GM20000 (cell line): ENCODE measurements at regions not wholly inside any gene's neighbourhood (a gene's known extent, or its start where the extent isn't known, plus 50 kb on each side); places are given as distances from the start of the nearest gene placed in this dataset.

Source experiments
- DNase-seq: peaks from one replicate; pipeline ENCODE4 v3.0.0; 2012; ENCODE audit warnings: low spot score
- TF ChIP-seq, protein P1 (sequence below): IDR thresholded peaks from 2 replicates; pipeline ENCODE4 v1.5.1; 2012; ENCODE audit warnings: mild to moderate bottlenecking, control low read depth; ENCODE audit errors: extremely low read depth, missing control alignments

DNA sequence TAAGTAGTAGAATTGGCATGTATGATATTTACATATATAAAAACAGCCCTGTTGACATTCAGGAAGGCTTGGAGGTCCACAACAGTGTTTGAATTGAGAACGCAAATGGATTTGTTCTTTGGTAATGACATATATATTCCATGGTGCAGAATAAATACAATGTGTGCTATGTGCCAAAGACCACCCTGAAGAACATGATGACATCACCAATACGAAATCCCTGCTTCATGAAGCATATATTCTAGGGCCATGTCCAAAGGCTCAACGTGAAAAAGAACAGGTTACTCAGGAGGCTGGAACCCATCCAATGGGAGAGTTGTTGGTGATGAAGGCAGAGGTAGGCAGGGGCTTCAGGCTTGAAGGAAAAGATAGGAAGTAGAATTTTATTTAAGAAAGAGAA is 423.9 kb upstream of the MAF start:
- TF ChIP-seq, protein P1, sequence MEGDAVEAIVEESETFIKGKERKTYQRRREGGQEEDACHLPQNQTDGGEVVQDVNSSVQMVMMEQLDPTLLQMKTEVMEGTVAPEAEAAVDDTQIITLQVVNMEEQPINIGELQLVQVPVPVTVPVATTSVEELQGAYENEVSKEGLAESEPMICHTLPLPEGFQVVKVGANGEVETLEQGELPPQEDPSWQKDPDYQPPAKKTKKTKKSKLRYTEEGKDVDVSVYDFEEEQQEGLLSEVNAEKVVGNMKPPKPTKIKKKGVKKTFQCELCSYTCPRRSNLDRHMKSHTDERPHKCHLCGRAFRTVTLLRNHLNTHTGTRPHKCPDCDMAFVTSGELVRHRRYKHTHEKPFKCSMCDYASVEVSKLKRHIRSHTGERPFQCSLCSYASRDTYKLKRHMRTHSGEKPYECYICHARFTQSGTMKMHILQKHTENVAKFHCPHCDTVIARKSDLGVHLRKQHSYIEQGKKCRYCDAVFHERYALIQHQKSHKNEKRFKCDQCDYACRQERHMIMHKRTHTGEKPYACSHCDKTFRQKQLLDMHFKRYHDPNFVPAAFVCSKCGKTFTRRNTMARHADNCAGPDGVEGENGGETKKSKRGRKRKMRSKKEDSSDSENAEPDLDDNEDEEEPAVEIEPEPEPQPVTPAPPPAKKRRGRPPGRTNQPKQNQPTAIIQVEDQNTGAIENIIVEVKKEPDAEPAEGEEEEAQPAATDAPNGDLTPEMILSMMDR: no peak
- no peak for DNase-seq

DNA sequence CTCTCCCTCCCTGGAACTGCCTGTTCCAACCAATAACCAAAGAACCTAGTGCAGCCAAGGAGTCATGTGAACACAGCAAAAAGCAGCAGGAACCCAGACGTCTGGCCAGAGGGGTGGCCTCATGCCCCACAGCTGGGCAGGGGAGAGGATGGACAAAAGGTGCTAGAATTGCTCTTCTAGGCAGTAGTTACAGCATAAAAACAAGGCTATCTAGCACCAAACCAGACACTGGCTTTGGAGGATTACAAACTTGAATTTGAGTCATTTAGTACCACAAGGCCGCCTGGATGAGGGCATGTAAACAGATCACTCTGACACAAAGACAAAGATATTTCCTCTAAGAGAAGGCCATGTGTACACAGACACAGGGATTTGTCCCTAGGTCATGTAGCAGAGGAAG is 423.3 kb upstream of the MAF start:
- DNase-seq: no peak
- TF ChIP-seq, protein P1: no peak

DNA sequence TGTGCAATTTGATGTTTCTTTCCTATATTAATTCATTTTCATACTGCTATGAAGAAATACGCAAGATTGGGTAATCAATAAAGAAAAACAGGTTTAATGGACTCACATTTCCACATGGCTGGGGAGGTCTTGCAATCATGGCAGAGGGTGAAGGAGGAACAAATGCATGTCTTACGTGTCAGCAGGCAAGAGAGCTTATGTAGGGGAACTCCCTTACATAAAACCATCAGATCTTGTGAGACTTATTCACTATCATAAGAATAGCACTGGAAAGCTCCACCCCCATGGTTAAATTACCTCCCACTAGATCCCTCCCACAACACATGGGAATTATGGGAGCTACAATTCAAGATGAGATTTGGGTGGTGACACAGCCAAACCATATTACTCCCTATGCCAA is 418.9 kb upstream of the MAF start:
- TF ChIP-seq, protein P1: no peak
- no peak for DNase-seq

DNA sequence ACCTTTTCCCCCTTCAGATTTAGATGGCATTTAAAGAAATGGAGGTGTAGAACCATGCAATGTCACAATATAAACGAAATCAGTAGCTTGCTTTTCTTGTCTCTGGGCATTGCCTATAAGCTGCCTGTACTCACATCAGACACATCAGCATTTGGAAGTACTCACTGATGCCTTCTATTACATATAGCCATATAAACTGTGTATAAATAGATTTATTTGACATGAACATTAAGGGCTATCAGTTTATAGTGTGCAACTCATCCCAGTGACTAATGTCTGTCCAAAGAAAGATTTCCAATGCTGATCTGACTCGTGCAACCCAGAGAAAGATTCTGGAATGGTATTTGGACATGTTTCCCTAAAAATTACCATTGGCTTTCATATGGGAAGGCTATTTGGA is 417.9 kb upstream of the MAF start:
- TF ChIP-seq, protein P1: no peak
- DNase-seq: no peak

DNA sequence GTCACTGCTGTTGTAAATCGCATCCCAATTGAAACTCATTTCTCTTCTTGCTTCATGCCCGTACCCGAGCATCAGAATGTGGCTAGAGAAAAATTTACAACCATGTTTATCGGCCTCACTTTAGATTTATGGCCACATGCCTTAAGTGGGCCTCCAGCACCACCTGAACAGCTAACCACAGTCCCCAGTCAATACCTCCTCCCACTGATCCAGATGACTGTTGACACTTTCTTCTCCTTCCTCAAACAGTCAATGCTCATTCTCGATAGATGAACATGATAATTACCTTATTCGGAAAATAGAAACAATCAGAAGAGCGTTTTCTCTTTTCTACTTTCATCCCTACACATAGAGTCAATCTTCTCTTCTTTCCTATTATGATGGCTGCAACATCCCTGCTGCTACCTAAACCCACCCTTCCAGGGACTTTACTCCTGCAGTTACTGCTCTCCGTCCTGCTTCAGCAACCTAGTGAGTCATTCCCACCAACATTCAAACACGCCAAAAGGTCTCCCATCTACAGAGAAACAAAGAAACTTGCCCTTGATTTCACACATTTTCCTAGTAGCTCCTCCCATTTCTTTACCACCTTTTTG is 416.3 kb upstream of the MAF start:
- no peak for DNase-seq
- TF ChIP-seq, protein P1: no peak

DNA sequence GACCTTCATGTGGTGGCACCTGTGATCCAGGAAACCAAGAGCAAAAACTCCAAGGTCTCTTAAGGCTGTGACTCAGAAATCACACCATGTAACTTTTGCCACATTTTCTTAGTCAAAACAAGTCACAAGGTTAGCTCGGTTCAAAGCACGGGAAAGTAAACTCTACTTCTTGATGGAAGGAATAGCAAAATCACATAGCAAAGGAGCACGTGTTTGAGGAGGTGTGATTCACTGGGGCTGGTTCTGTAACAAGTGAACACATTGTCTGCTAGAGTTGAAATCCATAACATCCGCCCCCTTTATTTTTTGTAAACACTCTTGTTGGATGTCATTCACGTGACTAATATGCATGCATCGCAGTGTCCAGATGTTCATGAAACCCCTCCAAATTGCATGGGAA is 415.0 kb upstream of the MAF start:
- no peak for DNase-seq
- TF ChIP-seq, protein P1: no peak

DNA sequence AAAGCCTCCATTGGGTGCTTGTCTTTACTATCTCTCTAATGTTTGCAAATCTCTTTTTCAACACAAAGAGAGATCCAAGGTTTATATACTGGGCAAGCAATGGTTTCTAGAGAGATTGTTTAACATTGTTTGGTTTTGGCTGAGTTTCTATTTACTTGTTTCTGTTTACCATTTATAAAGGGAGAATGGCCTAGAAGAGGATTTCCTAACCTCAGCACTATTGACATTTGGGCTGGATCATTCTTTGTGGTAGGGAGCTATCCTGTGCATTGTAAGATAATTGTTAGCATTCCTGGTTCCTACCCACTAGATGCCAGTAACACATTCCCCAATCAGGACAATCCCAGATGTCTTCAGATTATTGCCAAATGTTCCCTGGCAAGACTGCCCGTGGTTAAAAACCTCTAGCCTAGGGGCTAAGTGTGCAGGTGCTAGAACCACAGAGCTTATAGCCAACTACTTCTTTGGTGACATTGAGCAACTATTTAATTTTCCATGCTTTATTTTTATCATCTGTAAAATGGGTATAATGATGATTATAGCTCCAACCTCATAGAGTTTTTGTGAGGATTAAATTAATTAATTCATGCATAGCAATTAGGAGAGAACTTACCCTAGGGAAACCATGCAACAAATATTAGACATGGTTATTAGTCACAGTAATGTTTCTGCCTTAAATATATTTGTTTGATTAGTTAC is 413.9 kb upstream of the MAF start:
- TF ChIP-seq, protein P1: no peak
- DNase-seq: no peak
